ENCODE measurements at regions not wholly inside any gene's neighbourhood (a gene's known extent, or its start where the extent isn't known, plus 50 kb on each side); places are given as distances from the start of the nearest gene placed in this dataset.

DNA sequence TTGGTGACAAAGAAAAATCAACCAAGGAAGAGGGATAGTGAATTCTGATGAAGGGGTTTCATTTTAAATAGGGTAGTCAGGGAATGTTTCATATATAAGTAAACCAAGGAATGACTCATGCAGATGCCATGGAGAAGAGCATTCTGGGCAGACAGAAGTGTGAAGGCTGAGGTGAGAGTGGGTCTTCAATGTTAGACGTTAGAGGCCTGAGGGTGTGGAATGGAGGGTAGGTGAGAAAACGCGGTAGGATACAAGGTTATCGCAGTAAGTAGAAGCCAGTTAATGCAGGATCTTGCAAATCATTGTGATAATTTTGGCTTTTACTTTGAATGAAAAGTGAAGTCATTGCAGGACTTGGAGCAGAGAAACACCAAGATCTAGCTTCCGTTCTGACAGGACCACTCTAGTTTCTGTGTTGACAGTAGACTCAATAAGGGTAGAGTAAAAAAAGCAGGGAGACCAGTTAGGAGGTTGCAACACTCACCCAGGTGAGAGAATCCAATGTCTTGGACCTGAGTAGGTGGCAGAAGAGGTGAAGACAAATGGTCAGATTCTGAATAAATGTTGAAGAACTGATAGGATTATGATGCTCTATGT lies 225.2 kb upstream of the TMTC4 start:
- TF ChIP-seq, protein P1, sequence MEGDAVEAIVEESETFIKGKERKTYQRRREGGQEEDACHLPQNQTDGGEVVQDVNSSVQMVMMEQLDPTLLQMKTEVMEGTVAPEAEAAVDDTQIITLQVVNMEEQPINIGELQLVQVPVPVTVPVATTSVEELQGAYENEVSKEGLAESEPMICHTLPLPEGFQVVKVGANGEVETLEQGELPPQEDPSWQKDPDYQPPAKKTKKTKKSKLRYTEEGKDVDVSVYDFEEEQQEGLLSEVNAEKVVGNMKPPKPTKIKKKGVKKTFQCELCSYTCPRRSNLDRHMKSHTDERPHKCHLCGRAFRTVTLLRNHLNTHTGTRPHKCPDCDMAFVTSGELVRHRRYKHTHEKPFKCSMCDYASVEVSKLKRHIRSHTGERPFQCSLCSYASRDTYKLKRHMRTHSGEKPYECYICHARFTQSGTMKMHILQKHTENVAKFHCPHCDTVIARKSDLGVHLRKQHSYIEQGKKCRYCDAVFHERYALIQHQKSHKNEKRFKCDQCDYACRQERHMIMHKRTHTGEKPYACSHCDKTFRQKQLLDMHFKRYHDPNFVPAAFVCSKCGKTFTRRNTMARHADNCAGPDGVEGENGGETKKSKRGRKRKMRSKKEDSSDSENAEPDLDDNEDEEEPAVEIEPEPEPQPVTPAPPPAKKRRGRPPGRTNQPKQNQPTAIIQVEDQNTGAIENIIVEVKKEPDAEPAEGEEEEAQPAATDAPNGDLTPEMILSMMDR (IDR thresholded peaks at IDR 0.05; ENCODE audit: insufficient read depth, low read depth, low read length, missing control alignments): no peak
- no peak for DNase-seq (ENCODE audit: low read depth)
- no peak overlapping the region for H3K4me3 ChIP-seq (ENCODE audit: low read depth, low read length)

DNA sequence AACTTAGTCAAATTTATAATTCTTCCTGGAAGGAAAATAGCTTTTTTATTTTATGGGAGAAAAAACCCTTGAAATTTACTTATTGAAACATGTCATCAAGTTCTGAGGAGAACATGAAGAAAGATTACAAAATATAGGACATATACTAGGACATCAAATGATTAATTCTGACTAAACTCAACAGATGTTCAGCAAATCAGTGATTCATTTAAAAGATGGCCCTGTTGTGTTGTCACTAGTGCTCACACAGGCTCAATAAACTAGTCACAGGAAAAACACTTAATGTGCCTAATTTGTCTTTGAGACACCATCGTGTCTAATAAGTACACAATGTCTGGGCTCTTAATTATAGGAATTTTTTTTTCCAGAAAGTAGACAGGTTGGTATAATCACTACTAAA lies 223.8 kb upstream of the TMTC4 start:
- TF ChIP-seq, protein P1 (IDR thresholded peaks at IDR 0.05; ENCODE audit: insufficient read depth, low read depth, low read length, missing control alignments): no peak
- no peak for DNase-seq (ENCODE audit: low read depth)
- no peak overlapping the region for H3K4me3 ChIP-seq (ENCODE audit: low read depth, low read length)

DNA sequence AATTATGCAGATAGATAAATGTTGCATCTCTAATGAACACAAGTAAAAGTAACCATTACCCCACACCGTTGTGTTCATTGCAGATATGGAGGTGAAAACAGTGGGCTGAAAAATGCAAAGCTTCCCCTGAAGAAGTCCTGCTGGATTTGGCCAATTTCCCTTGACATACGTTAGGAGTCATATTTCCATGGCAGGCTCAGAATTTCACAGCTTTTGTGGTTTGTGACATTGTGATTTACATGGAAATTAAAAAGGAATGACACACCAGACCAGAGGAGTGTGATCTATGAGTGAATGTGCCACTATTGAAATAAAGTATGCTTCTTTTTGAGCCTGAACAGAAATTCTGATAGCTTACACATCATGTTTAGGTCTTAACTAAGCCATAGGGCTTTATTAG lies 221.1 kb upstream of the TMTC4 start:
- DNase-seq (ENCODE audit: low read depth): no peak
- no peak overlapping the region for H3K4me3 ChIP-seq (ENCODE audit: low read depth, low read length)
- TF ChIP-seq, protein P1 (IDR thresholded peaks at IDR 0.05; ENCODE audit: insufficient read depth, low read depth, low read length, missing control alignments): no peak

DNA sequence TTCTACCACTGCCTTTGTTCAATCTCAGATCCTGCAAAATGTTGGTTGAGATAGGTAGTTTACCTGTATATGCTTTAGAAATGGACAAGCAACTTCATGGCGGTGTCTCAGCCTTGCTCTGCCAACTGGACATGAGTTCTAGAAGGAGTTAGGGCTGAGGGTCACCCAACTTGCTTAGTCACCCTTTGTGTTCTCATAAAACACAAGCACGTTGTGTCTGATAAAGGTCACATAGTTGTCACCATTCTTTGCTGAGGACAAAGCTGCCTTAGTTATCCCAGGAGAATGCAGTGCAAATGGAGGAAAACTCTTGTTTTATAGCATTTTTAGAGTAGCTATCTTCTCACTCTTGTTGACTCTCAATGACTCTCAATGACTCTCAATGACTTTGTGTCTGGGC lies 218.4 kb upstream of the TMTC4 start:
- TF ChIP-seq, protein P1 (IDR thresholded peaks at IDR 0.05; ENCODE audit: insufficient read depth, low read depth, low read length, missing control alignments): no peak
- H3K4me3 ChIP-seq (ENCODE audit: low read depth, low read length): no peak overlapping the region
- DNase-seq (ENCODE audit: low read depth): no peak

DNA sequence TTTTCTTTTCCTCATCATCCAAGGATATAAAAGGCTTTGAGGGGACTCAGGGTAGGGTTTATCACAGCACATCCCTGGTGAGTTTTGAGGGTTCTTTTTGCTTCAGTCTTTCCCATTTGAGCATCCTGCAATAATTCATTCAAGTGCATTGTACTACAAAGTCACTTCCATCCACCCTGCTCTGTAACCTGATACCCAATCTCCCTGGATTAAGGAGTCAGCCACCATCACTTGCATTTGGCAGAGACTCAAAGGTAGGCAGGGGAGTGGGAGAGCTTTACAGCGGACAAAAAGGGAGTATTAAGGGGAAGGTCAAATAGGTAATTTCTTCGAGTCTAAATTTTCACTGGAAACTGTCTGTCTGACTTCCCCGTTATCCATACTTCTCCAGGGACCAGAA lies 216.1 kb upstream of the TMTC4 start:
- DNase-seq (ENCODE audit: low read depth): no peak

DNA sequence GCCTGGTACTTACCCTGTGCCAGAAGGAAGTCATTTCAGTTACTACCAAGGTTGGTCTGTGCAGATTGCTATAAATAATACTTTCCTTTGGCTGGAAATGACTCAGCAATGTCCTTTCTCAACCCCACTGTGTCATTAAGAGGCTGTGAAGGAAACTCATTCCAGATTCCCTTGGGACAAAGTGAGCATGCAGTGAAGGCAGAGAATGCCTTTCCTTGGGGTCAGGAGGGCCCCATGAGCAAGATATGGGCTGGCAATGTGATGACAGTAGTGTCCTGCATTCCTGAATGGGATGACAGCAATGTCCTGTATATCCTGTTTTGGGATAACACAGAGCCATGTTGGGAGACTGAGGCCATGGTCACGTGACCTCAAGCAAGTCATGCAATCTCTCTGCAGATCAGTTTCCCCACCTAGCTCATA lies 213.1 kb upstream of the TMTC4 start:
- DNase-seq (ENCODE audit: low read depth): no peak
- TF ChIP-seq, protein P1 (IDR thresholded peaks at IDR 0.05; ENCODE audit: insufficient read depth, low read depth, low read length, missing control alignments): no peak
- H3K4me3 ChIP-seq (ENCODE audit: low read depth, low read length): no peak overlapping the region

More for the DNA sequence above, 216.1 kb upstream of the TMTC4 start:
- TF ChIP-seq, protein P1 (IDR thresholded peaks at IDR 0.05; ENCODE audit: insufficient read depth, low read depth, low read length, missing control alignments): no peak
- H3K4me3 ChIP-seq (ENCODE audit: low read depth, low read length): no peak overlapping the region

DNA sequence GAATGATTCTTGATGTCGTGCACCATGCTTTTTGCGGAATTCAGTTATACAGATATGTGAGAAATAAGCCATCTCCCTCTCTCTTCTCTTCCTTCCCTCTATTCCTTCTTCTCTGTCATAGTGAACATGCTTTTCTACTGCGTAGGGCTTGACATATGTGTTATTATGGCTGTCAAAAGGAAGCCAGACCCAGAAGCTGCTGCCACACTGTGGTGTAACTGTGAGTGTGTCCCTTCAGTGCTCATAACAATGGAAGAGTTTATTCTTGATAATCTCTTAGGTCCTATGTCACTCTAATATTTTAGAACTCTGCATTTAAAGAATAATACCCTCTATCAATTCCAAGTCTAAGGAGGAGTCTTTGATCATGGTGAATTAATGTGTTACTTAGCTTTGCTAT lies 208.9 kb upstream of the TMTC4 start:
- no peak overlapping the region for H3K4me3 ChIP-seq (ENCODE audit: low read depth, low read length)
- no peak for DNase-seq (ENCODE audit: low read depth)
- TF ChIP-seq, protein P1 (IDR thresholded peaks at IDR 0.05; ENCODE audit: insufficient read depth, low read depth, low read length, missing control alignments): no peak

Measured in GM12865 (cell line).